HG02970 (cell line): ENCODE measurements at regions not wholly inside any gene's neighbourhood (a gene's known extent, or its start where the extent isn't known, plus 50 kb on each side); places are given as distances from the start of the nearest gene placed in this dataset.

Experiments
- ATAC-seq: cut with Tn5 transposase; IDR thresholded peaks from one replicate; pipeline ENCODE4 v1.9.1; 2021; ENCODE audit warnings: mild to moderate bottlenecking, moderate library complexity, moderate number of reproducible peaks; ENCODE audit not compliant: unreplicated experiment, low FRiP score

DNA sequence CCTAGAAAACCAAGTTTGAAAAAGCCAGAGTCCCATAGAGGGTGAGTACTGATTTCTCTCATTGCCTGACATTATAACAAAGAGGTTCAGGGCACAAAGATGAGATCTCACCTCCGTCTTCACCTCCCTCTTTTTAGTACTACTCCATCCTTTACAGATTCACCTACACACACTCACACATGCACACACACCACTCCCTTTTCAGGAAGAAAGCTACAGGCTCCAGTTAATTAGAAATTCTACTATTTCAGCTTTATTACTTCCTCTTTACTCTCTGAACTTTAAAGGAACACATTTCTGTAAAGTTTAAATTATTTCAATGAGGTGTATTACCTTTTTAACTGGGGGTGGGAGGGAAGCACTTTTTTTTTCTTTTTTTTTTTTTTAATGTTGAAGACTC lies 59.6 kb upstream of the PRDX6 start:
- ATAC-seq, result no peak

DNA sequence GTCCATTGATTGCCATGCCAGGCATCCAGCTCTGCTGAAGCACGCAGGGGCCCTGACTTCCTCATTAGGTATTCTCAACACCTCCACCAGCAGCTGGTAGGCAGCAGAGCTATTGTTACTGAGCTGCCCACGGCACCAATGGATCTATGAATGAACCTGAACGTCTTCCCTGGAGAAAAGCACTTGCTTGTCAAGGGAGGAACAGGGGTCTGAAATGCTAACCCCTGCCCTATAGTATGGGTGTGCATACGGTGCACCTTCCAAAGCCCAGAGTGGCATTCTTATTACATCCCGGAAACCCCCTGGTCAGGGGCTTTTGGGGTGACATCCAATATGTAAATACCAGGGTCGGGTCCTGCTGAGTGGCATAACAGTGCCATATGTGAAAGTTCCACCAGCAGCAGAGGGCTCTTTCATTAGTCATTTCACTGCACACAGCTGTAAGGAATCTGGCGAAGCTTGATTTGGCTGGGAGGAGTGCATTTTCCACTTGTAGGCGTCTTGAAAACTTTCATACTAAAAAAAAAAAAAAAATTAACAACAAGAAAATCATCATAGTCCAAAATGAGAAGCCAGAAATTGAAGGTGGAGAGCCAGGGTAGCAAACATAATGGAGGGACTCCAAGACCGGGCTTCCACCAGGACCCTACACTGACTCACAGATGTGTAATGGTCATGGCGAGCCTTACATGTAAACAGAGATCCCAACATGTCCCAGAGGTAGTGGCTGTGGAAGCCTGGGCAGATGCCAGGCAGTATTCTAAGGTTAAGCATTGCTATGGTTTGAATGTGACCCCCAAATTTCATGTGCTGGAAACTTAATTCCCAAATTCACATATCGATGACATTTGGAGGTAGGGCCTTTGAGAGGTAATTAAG lies 58.8 kb upstream of the PRDX6 start:
- ATAC-seq, result no peak

DNA sequence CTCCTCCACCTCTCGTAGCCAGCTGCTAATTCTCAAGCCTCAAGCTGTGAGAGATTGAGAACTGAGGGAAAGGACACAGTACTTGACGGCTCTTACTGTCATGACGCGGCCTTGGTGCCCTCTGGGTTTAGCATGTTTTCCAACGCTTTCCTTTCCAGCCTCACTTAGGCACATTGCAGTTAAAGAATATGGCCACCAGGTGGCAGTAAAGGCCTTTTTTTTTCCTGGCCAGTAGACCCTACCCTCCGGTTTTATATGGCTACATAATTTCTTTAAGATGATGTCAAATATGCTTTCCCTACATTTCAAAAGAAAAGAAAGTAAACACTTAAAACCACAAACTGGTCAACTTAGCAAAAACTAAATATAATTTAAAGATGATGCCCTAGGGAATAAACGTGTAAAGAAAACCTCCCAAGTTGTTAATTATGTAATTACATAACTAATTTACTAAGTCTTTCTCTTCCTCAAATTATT lies 56.8 kb upstream of the PRDX6 start:
- no peak for ATAC-seq

DNA sequence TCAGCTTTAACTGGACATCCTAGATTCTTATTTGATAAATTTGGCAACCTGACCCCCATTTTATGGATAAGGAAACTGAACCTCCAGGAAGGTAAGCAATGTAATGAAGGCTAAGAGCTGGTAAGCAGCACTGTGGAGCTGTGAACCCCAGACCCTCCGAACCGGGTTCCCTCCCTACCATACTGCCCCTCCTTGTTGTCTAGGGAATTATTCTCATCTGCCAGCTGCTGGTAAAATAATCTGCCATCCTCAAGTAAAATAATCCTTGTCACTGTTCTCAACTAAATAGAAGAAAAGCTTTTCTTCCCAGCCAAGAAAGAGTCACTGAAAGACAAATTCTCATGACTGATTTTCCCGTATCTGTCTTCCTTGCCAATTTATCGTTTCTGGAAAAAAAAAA lies 55.8 kb upstream of the PRDX6 start:
- no peak for ATAC-seq

DNA sequence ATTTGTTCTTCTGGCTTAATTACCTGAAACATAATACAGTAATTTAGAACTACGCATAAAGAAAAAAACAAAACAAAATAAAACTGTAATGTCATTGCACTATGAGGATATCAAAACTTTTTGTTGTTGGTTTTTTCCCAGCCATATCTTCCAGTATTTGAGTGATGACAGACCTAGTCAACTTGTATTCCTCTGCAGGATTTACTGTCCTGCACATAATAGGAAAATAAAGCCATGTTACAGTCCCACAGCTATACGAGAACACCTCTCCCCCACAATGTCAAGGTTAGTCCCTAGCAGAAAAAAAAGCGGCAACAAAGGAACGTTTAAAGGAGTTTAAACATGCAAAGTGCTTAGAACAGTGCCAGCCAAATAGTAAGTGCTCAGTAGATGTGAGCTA lies 55.3 kb upstream of the PRDX6 start:
- no peak for ATAC-seq

DNA sequence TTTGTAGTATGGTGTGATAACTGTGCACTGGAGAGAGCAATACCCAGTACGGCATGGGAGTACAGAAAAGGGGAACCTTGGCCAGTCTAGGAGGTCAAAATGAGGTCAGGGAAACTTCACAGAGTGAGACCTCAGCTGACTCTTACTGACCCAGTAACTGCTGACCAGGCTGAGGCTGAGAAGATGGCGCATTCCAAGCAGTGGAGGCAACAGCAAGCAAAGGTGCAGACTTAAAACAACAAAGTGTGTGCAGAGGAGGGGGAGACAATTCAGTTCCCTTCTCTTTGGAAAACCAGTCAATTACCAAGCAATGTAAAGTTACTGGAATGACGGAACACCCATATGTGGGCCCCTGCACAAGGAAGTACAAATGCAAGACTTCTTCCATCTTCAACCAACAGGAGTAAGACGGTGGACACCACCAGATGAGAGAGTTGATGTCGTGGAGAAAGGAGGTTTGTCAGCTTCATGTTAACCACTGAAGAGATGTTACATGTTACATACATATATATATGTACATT lies 54.6 kb upstream of the PRDX6 start:
- no peak for ATAC-seq

DNA sequence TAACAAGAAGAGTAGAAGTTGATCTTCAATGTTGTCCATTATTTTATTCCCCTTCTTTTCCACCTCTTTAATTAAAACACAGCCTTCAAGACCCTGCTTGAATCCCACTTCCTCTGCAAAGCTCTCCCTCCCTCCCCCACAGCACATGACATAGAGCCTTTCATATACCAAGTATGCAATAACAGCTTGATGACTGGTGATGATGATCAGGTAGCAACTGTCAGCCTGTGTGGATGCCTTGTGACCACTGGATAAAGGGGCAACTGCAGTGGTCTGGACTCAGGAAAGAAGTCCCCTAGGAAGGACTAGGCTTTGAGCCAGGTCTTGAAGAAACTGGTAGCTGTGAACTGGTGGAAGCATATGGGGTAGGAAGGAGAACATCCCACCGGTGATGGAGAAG lies 53.8 kb upstream of the PRDX6 start:
- no peak for ATAC-seq

DNA sequence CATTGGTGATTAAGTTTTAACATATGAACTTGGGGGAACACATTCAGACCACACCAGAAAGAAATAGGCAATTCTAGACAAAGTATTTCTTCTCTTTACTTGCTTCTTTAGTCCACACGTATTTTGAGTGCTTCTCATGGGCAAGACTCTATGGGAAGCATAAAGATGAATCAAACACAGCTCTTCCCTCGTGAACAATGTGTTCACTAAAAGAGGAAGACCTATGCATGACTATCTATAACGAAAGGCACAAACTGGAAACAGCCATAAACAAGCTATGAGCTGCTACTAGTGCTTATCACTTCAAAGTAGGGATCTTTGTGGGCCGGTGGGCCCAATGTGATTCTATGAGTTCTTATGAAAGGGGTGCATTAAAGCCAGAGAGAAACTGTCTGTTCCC lies 53.0 kb upstream of the PRDX6 start:
- ATAC-seq, result no peak

DNA sequence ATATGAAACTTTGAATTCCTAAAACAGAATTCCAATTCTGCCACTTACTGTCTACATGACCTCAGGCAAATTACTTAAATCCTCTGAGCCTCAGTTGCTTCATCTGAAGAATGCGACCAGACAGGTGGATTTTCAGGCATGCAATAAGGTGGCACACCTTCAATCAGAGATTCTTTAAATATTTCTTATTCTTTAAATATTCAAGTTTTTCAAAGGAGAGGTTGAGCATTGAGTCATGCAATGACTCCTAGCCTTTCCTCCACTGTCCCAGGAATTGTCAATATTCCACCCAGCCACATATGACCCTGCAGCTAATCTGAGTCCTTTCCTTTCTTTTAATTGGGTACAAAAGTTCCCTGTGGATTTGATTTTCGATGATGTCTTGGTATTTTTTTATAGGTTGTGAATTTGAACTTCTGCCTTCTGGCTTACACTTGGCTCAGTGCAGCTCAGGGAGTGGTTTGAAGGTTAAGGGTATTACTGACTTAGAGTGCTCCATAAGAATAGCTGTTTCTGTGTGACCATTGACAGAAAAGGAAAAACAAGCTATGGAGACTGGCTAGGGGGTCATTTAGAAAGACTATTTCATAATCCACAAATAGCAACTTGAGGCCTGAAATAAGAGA lies 52.2 kb upstream of the PRDX6 start:
- ATAC-seq, result no peak

DNA sequence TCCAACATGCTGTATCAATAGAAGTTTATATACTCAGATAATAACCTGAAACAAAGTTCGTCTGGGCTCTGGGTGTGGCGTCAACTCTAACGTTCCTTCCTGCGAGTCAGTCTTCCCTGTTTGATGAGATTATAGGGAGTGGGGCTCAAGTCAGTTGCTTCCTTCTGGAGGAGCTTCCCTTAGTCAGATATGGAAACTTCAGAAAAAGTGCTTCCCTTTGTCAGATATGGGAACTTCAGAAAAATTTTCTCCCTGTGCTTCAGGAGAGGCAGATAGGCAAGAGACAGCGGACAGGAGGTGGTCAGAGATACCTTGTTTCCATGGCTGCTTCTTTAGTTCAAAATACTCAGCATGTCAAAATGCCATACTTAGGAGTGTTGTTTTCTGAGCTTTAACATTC lies 51.1 kb upstream of the PRDX6 start:
- ATAC-seq, result no peak

DNA sequence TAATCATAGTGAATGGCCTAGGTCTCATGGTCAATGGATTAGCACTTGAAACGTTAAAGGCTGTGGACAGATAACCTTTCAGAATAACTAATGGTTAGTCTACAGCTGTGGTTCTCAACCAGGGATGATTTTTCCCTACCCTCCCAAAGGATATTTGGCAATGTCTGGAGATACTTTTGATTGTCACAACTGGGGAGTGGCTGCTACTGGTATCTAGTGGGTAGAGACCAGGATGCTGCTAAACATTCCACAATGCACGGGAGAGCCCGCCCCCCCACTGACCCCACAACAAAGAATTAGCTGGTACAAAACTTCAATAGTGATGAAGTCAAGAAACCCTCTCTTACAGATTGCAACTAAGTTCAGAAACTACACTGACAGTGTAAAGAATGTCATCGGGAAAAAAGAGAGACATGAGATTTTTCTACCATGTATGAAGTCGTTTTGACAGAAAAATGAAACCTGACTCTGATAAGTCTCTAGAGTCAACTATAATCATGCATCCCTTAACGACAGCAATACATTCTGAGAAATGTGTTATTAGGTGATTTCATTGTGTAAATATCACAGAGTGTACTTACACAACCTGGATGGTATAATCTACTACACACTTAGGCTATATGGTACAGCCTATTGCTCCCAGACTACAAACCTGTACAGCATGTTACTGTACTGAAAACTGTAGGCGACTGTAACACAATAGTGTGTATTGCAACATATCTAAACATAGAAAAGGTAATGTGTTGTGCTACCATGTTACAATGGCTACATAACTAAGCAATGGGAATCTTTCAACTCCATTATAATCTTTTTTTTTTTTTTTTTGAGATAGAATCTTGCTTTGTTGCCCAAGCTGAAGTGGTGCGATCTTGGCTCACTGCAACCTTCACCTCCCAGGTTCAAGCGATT lies 49.7 kb upstream of the PRDX6 start:
- ATAC-seq, result no peak
